GM21737 (cell line): ENCODE measurements at regions not wholly inside any gene's neighbourhood (a gene's known extent, or its start where the extent isn't known, plus 50 kb on each side); places are given as distances from the start of the nearest gene placed in this dataset.

ENCODE experiments used
- ATAC-seq: cut with Tn5 transposase; IDR thresholded peaks from one replicate; pipeline ENCODE4 v1.9.1; 2021; ENCODE audit warnings: mild to moderate bottlenecking, moderate library complexity; ENCODE audit not compliant: unreplicated experiment

DNA sequence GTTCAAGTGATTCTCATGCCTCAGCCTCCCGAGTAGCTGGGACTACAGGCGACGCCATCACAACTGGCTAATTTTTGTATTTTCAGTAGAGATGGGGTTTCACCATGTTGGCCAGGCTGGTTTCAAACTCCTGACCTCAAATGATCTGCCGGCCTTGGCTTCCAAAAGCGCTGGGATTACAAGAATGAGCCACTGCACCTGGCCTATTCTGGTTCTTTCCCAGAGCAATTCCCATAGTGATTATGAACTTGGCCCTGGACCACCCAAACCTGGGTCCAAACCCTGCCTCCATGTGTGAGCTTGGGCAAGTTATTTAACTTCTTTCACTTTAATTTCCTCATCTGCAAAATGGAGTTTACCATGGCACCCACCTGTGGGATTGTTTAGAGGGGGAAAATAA lies 61.5 kb upstream of the HEPHL1 start:
- ATAC-seq: no peak

DNA sequence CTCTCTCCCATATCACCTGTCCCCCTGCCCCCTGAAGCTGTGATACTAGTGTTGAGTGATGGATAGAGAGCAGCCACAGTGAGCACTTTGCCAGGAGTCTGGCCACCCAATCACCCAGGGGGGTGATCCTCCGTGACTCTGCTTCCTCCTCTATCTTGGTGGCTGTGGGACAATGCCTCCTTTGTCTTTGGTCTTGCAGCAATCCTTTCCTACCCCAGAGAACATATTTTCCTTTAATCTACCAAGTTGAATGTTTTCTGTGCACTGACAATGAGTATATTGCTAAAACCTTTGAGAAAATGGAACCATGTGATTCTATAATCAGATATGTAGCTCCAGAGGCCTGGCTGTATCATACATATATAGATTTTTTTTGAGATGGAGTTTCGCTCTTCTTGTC lies 58.1 kb upstream of the HEPHL1 start:
- ATAC-seq: no peak

DNA sequence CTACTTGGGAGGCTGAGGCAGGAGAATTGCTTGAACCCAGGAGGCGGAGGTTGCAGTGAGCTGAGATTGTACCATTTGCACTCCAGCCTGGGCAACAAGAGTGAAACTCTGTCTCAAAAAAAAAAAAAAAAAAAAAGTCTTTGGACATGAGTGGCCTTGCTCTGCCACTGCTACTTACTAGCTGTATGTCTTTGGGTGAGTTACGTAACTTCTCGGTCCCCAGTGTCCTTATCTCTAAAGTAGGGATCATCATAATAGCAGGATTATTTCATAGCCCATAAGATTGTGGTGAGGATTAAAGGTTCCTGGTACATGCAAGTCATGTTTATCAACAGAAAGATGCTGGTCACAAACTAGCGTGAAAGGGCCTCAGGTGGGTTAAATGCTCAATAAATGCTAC lies 53.9 kb upstream of the HEPHL1 start:
- no peak for ATAC-seq

DNA sequence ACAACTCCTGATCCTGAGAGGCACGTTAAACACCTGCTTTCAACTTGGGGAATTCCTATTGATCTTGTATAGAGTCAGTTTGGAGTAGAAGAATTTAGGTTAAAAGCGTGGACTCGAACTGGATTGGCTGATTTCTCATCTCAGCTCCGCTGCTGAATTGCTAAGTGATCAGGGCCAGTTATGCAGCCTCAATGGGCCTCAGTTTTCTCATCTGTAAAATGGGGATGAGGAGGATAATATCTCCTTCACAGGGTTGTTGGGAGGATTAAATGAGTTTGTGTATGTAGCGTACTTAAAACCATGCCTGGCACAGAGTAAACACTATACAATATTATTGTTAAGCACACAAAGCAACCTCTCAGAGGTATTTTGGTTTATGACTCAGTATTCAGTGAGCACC lies 53.2 kb upstream of the HEPHL1 start:
- no peak for ATAC-seq

DNA sequence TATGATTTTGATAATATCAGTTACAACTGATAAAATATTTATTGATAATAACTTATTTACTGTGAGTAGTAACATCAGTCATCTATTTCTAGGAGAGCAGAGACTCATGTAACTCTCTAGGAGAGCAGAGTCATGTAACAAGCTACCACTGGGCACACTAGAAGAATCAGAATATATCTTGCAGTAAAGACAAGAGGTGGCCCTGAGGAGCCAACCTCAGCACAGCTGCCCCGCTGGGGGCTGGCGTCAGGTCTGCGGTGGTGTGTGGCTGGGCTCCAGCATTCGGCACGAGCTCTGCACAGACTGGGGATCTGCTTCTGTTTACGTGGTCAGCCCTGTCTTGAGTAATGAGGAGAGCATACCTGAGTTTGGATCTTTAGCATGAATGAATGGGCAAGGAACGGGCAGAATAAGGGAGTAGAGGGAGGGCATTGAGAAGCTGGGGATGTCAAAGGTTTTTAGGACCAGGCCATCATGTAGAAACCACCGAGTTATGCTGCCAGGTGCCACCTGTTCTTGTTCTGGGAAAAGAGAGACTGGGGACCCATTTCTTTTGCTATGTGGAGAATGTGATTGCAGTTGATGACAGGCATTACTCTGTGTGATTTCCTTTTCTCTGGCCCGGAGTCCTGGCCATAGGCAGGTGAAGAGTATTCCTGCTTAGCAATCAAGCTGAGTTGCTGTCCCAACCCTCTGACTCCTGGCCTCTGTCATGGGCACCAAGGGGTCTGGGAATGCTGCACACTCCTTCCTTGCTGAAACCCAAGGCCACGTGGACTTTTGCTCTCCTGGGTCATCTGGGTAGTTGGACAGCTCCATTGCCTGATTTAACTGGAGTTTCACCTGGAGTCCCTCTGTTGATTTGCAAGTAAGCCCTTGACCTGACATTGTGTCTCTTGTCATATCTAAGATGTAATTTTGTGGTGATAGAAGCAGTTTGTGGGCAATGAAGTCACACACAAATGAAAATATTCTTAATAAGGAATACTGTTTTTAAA lies 50.9 kb upstream of the HEPHL1 start:
- ATAC-seq: no peak
